ENCODE measurements at regions not wholly inside any gene's neighbourhood (a gene's known extent, or its start where the extent isn't known, plus 50 kb on each side); places are given as distances from the start of the nearest gene placed in this dataset.

GRCh38 chr4:85081196-85081595 is 114.7 kb upstream of the WDFY3 start:
- H3K27me3 ChIP-seq: no peaks in the 10 kb centered on the region
- no peak for DNase-seq (ENCODE audit: low spot score in 2 of 2)
- no peaks in the 10 kb centered on the region for H3K4me1 ChIP-seq
- no peak for TF ChIP-seq POLR2AphosphoS5 (IDR thresholded peaks at IDR 0.05)
- no peak for TF ChIP-seq CTCF (IDR thresholded peaks at IDR 0.05)
- no peak for TF ChIP-seq POLR2A (IDR thresholded peaks at IDR 0.05)
- no peaks in the 10 kb centered on the region for H3K36me3 ChIP-seq
- H3K27ac ChIP-seq: no peak overlapping the region
- H3K4me3 ChIP-seq: no peak overlapping the region
- no peaks in the 10 kb centered on the region for H3K9me3 ChIP-seq
- intact Hi-C loops (cut with DNase I; ENCODE audit: low total_unique reads): no loop called here

GRCh38 chr4:85084371-85085094 is 118.0 kb upstream of the WDFY3 start:
- Histone ChIP-seq H3K27me3 (no peaks in the 10 kb centered on the region), H3K36me3 (no peaks in the 10 kb centered on the region), H3K27ac (no peak overlapping the region), H3K4me3 (no peak overlapping the region), H3K9me3 (no peaks in the 10 kb centered on the region), H3K4me1 (no peaks in the 10 kb centered on the region)
- no peak for TF ChIP-seq POLR2A (IDR thresholded peaks at IDR 0.05)
- TF ChIP-seq CTCF (IDR thresholded peaks at IDR 0.05): peak; percentile 53 to 68 (median 62)
- intact Hi-C loops (cut with DNase I; ENCODE audit: low total_unique reads): no loop called here
- DNase-seq (ENCODE audit: low spot score in 2 of 2): no peak

GRCh38 chr4:85086721-85087120 is 120.2 kb upstream of the WDFY3 start:
- no peak overlapping the region for H3K4me3 ChIP-seq
- no peak for TF ChIP-seq POLR2AphosphoS5 (IDR thresholded peaks at IDR 0.05)
- no peak for TF ChIP-seq CTCF (IDR thresholded peaks at IDR 0.05)
- no peak for TF ChIP-seq POLR2A (IDR thresholded peaks at IDR 0.05)
- H3K9me3 ChIP-seq: no peaks in the 10 kb centered on the region
- no peak overlapping the region for H3K27ac ChIP-seq
- no peak for DNase-seq (ENCODE audit: low spot score in 2 of 2)
- H3K36me3 ChIP-seq: no peaks in the 10 kb centered on the region
- H3K27me3 ChIP-seq: no peaks in the 10 kb centered on the region
- H3K4me1 ChIP-seq: no peaks in the 10 kb centered on the region
- intact Hi-C loops (cut with DNase I; ENCODE audit: low total_unique reads): no loop called here

GRCh38 chr4:85092536-85092935 is 126.0 kb upstream of the WDFY3 start:
- no peak for TF ChIP-seq POLR2AphosphoS5 (IDR thresholded peaks at IDR 0.05)

GRCh38 chr4:85092943-85093342 is 126.5 kb upstream of the WDFY3 start:
- H3K27me3 ChIP-seq: no peaks in the 10 kb centered on the region
- intact Hi-C loops (cut with DNase I; ENCODE audit: low total_unique reads): no loop called here
- H3K36me3 ChIP-seq: no peaks in the 10 kb centered on the region
- H3K9me3 ChIP-seq: peaks cover 0 to 5% of the 10 kb centered on the region in 2 donors
- no peak overlapping the region for H3K27ac ChIP-seq
- no peaks in the 10 kb centered on the region for H3K4me1 ChIP-seq
- no peak overlapping the region for H3K4me3 ChIP-seq
- DNase-seq (ENCODE audit: low spot score in 2 of 2): no peak
- TF ChIP-seq CTCF (IDR thresholded peaks at IDR 0.05): no peak
- no peak for TF ChIP-seq POLR2AphosphoS5 (IDR thresholded peaks at IDR 0.05)
- TF ChIP-seq POLR2A (IDR thresholded peaks at IDR 0.05): no peak

More at GRCh38 chr4:85092536-85092935, 126.0 kb upstream of the WDFY3 start:
- no peaks in the 10 kb centered on the region for H3K27me3 ChIP-seq
- no peak overlapping the region for H3K4me3 ChIP-seq
- intact Hi-C loops (cut with DNase I; ENCODE audit: low total_unique reads): no loop called here
- H3K9me3 ChIP-seq: peaks cover 0 to 4% of the 10 kb centered on the region in 2 donors
- no peak for DNase-seq (ENCODE audit: low spot score in 2 of 2)
- no peaks in the 10 kb centered on the region for H3K36me3 ChIP-seq
- no peak overlapping the region for H3K27ac ChIP-seq
- no peaks in the 10 kb centered on the region for H3K4me1 ChIP-seq
